LHCN-M2 (cell line): ENCODE measurements at regions not wholly inside any gene's neighbourhood (a gene's known extent, or its start where the extent isn't known, plus 50 kb on each side); places are given as distances from the start of the nearest gene placed in this dataset.

Source experiments
- DNase-seq: peaks from one replicate; pipeline ENCODE4 v3.0.0-alpha.2; 2012; ENCODE audit warnings: low read depth

DNA sequence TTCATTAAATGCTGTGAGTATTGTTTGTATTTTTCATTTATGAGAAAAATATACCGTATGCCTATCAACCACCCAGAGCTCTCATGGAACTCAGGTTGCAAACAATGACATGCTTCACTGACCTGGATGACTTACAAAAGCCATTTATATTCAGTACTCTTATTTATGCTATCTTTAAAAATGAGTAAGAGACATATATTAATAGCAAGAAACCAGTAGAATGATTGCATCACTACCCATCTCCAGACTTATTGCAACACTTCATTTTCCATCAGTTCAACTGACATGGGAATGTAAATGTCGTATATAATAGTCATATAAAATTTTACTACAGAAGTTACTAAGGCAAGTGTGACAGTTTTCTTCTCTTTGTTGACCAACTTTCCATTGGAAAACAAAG, 69.1 kb downstream of the OTP start:
- no peak for DNase-seq

DNA sequence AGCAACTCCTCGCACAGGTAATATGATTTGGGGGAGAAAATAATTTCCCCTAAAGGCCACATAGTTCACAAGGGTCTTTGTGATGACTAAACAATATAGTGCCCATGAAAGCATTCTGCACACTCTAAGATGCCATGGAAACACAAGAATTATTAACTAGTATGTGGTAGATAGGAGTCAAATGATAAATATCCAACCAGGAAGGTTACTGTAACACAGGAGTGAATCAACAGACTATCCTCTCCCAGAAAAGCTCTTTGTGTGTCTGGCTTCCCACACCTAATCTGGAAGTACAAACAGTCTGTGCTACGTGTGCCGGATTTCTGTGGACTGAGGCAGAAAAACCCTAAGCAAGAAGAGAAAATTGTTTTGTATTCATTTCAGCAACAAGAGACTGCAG, 70.0 kb downstream of the OTP start:
- no peak for DNase-seq

DNA sequence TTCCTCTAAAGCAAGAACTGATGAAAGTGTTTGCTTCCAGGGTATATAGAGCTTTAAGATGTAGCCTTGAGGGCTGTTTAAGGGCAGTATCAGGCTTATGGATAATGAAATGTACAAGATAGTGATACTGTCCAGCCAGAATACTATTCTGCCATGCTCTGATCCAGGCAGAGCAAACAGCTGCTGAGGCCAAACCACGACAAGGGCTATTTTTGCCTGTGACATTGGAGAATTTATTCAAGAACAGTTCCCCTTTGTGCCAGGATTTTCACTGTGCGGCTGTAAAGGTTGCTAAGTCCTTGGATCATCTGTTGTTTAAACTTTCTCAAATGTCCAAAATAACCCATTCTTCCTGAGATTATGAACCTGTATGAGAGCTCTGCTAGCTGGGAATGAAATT, 70.4 kb downstream of the OTP start:
- DNase-seq, result peak; percentile 6

DNA sequence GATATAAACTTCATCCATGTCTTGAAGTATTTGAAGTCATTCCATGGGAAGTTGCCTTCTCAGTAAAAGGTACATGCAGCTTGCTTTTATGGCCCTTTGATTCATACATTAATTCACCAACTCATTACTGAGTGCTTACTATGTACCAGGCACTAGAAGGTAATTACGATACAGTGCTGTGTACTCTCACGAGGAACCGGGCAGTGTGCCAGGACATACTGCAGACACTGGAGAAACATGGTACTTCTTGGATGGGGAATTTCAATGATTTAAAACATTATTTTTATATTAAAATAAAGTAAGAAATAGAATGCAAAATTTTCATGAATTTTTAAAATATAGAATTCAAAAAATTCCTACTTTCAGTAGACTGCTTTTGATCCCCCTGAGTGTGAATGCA, 71.4 kb upstream of the WDR41 start:
- DNase-seq, result no peak

DNA sequence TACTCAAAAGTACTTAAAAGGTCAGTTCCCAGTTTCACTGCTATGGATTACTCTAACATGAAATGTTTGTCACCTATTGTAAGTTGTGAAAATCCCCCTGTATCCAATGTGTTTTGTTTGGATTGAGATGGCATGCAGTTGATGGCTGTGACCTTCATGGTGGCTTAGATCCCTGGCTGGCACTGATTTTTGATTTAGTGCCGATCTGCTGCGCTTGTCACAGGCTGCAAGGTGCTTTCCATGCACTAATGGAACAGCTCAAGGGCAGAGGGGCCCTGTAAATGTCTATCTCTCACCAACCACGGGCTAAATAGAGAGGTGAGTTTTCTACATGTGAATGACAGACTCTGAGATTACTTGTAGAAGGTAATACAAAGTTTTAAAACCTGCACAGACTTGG, 69.8 kb upstream of the WDR41 start:
- no peak for DNase-seq

DNA sequence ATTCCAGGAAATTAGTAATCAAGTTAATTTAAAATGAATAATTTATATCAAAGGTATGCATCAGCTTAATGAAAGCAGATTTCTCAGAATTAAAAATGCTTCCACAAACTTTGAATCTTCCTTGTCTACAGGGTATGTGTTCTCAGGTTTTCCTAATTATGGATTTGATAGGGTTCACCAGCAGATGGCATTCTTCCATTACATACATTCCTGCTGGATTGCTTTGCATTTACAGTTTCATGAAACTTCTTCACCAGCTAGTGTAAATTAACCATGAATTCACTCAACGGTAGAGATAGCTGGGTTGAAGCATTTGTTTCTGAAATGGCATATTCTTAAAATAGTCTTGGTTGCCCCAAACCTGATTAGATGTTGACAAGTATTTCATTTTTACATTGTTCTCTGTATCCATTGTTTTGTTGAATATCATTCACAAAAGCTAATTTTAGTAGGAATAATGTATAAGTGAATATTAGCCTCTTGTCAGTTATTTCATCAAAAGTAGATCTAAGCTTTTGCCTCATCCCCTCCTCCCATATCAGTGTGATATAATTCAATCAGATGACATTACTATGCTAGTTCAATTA, 68.7 kb upstream of the WDR41 start:
- peak; percentile 25 for DNase-seq

DNA sequence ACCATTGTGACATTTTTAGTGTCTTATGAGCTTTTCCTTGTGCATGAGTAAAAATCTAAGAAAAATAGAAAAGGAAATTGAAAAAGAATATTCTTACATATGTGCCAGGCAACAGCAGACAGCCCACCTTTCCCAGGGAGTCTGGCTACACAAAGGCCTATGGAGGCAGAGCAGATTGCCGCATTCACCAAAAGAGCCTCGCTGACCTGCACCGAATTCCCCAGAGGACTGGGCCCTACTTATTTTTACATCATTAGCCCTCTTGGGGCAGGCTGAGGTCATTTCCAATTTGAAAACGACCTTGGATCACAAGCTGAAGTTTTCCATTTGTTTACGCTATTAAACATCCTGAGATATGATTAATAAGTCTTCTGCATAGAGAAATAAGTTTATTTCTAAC, 66.2 kb upstream of the WDR41 start:
- DNase-seq, result no peak

DNA sequence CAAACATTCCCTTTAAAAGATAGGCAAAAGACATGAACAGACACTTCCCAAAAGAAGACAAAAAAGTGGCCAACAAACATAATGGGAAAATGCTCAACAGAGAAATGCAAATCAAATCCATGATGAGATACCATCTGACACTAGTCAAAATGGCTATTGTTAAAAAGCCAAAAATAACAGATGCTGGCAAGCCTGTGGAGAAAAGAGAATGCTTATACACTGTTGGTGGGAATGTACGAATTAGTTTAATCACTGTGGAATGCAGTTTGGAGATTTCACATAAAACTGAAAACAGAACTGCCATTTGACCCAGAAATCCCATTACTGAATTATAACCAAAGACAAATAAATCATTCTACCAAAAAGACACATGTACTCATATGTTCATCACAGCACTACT, 58.3 kb upstream of the WDR41 start:
- DNase-seq, result peak; percentile 1

DNA sequence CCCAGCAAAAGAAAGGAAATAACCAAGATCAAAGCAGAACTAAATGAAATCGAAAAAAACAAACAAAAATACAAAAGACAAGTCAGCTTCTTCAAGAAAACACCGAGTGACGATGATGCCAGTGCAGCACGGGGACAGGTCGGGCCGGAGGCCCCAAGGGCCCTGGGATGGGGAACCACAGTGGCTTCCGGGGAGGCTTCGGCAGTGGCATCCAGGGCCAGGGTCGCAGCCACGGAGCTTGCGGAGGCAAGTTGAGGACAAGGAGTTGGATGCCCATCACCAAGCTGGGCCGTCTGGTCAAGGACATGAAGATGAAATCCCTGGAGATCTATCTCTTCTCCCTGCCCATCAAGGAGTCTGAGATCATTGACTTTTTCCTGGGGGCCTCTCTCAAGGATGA, 53.2 kb upstream of the WDR41 start:
- DNase-seq, result no peak
